GM18505 (cell line): ENCODE measurements at regions not wholly inside any gene's neighbourhood (a gene's known extent, or its start where the extent isn't known, plus 50 kb on each side); places are given as distances from the start of the nearest gene placed in this dataset.
"Not testable (repeated sequence)": the region's sequence is repeated elsewhere in the genome, so short reads cannot be mapped to it uniquely, and the experiment has no call there.

Experiments used
- ATAC-seq: cut with Tn5 transposase; IDR thresholded peaks from one replicate; pipeline ENCODE4 v1.9.1; 2021; ENCODE audit not compliant: unreplicated experiment
- POLR2A ChIP-seq: IDR thresholded peaks from 4 replicates; pipeline ENCODE4 v1.6.1; 2011; ENCODE audit warnings: borderline replicate concordance; ENCODE audit not compliant: insufficient read depth, insufficient read length; ENCODE audit errors: extremely low read depth

DNA sequence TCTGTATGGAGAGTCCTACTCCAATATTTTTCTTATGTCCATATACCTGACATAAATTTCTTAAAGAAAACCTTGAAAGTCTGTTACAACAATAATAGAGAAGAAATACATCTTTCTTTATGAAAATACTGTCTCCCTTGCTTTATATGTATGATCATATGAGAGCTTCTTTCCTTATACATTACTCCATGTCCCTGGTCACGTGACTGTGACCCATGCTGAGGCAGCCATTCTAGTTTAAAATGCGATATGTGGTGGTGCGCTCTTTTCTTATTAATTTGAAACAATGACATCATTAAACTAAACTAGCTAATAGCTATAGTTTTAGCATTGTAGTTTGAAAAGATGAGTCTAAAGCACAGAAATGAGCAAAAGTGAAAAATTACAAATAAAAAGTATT is 1120.3 kb upstream of the PRR20A start:
- no peak for TF ChIP-seq POLR2A
- no peak for ATAC-seq

- no peak for TF ChIP-seq POLR2A
These were observed 1100.7 kb upstream of the PRR20A start for GRCh38 chr13:56039992-56040391.

GRCh38 chr13:56066321-56066720 is 1074.4 kb upstream of the PRR20A start:
- no peak for ATAC-seq
- TF ChIP-seq POLR2A: no peak

More at GRCh38 chr13:56039992-56040391, 1100.7 kb upstream of the PRR20A start:
- no peak for ATAC-seq

DNA sequence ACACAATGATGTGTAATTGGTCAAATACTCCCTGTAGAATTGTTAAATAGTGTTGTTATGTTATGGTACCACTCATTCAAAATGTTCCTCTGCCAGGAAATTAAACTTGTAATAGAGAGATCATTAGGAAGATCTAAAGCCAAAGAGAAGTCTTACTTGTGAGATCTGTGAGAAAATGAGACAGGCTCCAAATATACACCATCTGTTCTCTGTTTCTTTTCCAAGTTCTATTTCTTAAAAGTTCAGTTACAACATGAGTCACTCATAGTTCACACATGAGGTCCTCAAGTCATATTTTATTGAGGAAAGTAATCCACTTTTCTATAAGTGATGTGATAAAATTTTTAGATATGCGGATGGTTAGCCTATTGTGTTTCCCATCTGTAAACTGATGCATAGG is 1038.1 kb upstream of the PRR20A start:
- no peak for TF ChIP-seq POLR2A
- ATAC-seq: no peak

DNA sequence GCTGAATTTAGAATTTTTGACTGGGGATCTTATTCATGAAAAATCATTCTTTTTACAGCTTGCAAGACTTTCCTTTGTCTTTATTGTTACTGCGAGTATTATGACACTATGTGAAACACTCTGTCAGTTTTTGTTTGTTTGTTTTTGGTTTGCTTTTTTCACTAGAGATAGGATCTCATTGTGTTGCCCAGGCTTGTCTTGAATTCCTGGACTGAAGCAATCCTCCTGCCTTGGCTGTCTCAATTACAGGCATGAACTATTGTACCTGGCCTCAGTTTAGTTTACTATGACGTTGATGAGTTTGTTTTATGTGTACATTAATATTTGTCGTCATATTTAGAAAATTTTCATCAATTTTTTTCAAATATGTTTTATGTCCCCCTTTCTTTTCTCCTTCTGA is 1030.0 kb upstream of the PRR20A start:
- TF ChIP-seq POLR2A: no peak
- ATAC-seq: no peak

GRCh38 chr13:56134524-56134923 is 1006.2 kb upstream of the PRR20A start:
- no peak for ATAC-seq
- no peak for TF ChIP-seq POLR2A

GRCh38 chr13:56166864-56167263 is 973.9 kb upstream of the PRR20A start:
- no peak for TF ChIP-seq POLR2A
- ATAC-seq: no peak

GRCh38 chr13:56168581-56168980 is 972.1 kb upstream of the PRR20A start:
- TF ChIP-seq POLR2A: no peak
- no peak for ATAC-seq

DNA sequence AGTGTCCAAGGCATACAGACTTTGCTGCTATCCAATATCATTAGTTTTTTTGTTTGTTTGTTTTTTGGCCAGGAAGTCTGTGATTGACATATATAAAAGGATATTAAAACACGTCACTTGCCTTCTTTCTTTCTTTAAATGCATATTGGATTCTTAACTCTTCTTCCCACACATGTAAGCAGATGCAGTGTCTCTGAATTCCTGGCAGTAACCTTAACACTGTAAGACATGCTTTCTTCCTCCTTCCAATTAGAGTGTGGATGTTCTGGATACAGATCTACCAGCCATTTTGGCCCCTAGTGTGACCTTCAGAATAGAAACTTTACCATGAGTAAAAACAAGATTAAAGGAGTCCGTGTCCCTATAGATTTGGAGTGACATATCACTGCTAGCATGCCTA is 967.4 kb upstream of the PRR20A start:
- no peak for TF ChIP-seq POLR2A
- ATAC-seq: no peak

DNA sequence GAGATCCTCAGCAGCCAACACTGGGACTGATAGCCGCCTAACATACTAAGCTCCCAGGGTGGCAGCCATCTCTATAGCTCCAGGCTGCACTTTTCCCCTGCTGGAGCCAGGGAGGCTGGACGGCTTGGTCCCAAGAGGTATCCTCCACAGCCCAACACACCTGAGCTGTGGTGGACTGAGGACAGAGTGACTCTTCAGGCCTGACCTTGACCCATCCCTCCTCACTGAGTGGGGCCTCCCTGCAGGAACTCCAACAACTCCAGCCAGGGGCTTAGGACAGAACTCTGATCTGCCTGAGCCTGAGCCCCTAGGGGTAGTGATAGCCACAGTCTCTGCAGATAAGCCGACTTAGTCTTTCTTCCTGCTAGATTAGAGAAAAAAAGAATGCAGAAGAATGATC is 958.1 kb upstream of the PRR20A start:
- ATAC-seq: no peak
- TF ChIP-seq POLR2A: no peak

DNA sequence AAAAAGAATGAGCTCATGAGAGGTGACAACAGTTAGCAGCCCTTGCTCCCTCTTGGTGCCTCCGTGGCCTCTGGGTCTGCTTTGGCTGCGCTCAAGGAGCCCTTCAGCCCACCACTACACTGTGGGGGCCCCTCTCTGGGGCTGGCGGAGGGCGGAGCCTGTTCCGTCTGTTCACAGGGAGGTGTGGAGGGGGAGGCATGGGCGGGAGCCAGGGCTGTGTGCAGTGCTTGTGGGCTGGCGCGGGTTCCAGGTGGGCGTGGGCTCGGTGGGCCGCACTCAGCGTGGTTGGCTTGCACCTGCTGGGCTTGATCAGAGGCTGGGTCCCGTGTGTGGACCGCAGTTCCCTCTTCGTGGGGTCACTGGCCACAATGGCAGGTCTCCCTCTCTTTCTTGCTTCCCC is 953.4 kb upstream of the PRR20A start:
- ATAC-seq: no peak
- TF ChIP-seq POLR2A: no peak

- ATAC-seq: not testable (repeated sequence)
These were observed 952.1 kb upstream of the PRR20A start for GRCh38 chr13:56188582-56188981.

- no peak for ATAC-seq
- no peak for TF ChIP-seq POLR2A
These were observed 951.3 kb upstream of the PRR20A start for GRCh38 chr13:56189439-56189838.

GRCh38 chr13:56189978-56190377 is 950.7 kb upstream of the PRR20A start:
- no peak for TF ChIP-seq POLR2A
- no peak for ATAC-seq

GRCh38 chr13:56198350-56198749 is 942.4 kb upstream of the PRR20A start:
- ATAC-seq: no peak
- no peak for TF ChIP-seq POLR2A
